Activated CD8-positive, alpha-beta memory T cell treated with anti-CD3 and anti-CD28 coated beads, Interleukin-2, amount 10 ng/mL, durations not matched to agents 7 days and 5 days (primary cell): ENCODE measurements at regions not wholly inside any gene's neighbourhood (a gene's known extent, or its start where the extent isn't known, plus 50 kb on each side); places are given as distances from the start of the nearest gene placed in this dataset.

Experiments
- ATAC-seq: fragments of 150-1000 bp; cut with Tn5 transposase; one replicate; pipeline ENCODE4 v1.10.0; 2021; ENCODE audit warnings: moderate library complexity
- CTCF ChIA-PET: fragments of 350-600 bp; sonication (Branson Sonifier 250); formaldehyde crosslinking; loops from one replicate; lab custom pipeline; 2021; ENCODE audit warnings: antibody characterized with exemption; lab: Charles Lee
- DNase-seq: peaks from one replicate; pipeline ENCODE4 v3.0.0-alpha.2; 2020
- H3K27ac Mint-ChIP-seq: one replicate; pipeline ENCODE4 v1.8.0; 2021; ENCODE audit warnings: mild to moderate bottlenecking, mixed read lengths
- H3K27me3 Mint-ChIP-seq: one replicate; pipeline ENCODE4 v1.8.0; 2021; ENCODE audit warnings: mixed read lengths
- H3K36me3 Mint-ChIP-seq: one replicate; pipeline ENCODE4 v1.8.0; 2021; ENCODE audit warnings: mild to moderate bottlenecking, mixed read lengths
- H3K4me1 Mint-ChIP-seq: one replicate; pipeline ENCODE4 v1.8.0; 2021; ENCODE audit warnings: mixed read lengths
- H3K4me3 Mint-ChIP-seq: one replicate; pipeline ENCODE4 v1.8.0; 2021; ENCODE audit warnings: mild to moderate bottlenecking, moderate library complexity, mixed read lengths
- H3K9me3 Mint-ChIP-seq: one replicate; pipeline ENCODE4 v1.8.0; 2022; ENCODE audit warnings: low read depth, mixed read lengths

DNA sequence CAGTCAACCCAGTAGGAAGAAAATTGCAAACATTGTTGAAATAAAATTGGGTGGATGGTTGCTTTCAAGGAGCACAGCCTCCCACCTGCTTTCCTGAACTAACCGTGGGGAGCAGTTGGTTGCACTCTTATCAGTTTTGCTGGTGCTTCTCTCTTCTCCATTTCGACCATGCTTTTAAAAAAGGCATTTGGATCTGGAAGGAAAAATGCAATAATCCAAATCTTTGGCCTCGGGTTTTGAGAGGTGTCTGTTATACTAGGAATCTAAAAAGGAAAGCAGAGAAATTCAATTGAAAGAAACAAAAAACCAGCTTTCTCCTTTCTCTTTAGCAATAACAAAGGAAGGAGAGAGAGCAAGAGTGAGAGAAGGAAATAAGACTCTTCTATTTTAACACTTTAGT is 113.6 kb upstream of the ARGLU1 start:
- no peak for ATAC-seq
- H3K36me3 Mint-ChIP-seq, result no peaks in the 10 kb centered on the region
- no peak for DNase-seq
- H3K27me3 Mint-ChIP-seq, result no peaks in the 10 kb centered on the region
- no peaks in the 10 kb centered on the region for H3K4me1 Mint-ChIP-seq
- CTCF ChIA-PET, result no interaction called here
- H3K4me3 Mint-ChIP-seq, result no peak overlapping the region
- no peaks in the 10 kb centered on the region for H3K9me3 Mint-ChIP-seq
- H3K27ac Mint-ChIP-seq, result no peak overlapping the region

DNA sequence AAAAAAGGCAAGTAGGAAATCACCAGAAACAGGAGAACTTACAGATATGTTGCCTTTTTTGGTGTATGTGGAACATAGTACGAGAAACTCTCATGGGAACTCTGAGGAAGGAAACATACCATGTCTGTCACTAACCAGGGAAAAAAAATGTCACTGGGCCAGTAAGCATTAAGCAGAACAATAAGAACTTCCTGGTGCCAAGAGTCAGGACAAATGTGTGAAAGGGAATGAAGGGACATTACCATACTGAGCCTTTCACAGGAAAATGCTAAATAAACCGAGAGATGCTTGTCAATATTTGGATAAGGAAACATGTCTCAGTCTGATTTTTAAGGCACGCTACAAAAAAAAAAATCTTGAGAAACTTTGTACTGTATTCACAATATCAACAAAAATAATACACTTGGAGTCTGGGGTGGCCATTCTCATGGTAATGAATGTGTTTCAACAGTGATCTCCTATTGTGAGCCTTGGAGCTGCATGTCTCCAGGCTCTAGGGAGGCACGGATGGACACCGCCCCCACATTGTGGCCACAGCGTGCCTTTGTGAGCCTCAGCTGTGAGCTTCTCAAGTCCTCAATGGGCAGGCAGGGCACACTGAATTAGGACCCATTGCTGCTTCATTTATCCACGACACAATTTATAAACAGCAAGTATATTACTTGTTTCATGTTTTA is 113.0 kb upstream of the ARGLU1 start:
- CTCF ChIA-PET, result no interaction called here
- Mint-ChIP-seq H3K4me3 (no peak overlapping the region), H3K36me3 (no peaks in the 10 kb centered on the region), H3K27ac (no peak overlapping the region), H3K4me1 (no peaks in the 10 kb centered on the region), H3K9me3 (no peaks in the 10 kb centered on the region), H3K27me3 (no peaks in the 10 kb centered on the region)
- no peak for ATAC-seq
- DNase-seq, result no peak

DNA sequence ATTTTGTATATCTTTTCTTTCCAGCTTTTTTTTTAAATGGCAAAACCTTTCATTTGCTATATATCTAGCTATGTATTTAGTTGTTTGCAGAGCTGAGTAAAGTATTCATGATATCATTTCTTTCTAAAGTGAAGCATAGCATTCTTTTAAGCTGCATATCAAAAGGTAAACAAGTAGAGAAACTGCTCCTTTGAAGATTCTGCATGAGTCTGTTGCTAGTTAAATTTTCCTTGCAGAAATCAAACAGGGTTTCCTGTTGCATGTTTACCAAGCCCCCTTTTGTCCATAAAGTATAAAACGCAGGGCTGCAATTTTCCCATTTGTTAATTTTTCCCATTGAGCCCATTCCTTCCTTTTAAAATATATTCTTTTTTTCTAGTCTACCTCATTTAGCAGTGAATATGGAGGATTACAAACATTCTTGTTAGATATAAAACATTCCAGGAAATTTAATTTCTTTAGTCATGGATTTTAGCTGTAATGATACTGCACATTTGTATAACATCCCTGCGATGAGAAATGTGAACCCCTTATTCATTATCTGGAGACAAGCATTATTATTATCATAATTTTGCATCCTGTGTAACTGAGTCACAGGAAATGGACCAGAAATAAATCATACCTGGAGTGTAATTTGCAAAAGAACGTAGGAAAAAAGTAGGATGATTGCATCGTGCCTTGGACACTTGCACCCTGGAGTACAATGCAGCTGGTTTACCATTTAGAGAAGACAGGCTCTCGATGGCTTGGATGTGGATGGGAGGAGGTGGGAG is 110.9 kb upstream of the ARGLU1 start:
- Mint-ChIP-seq H3K27ac (no peak overlapping the region), H3K36me3 (no peaks in the 10 kb centered on the region), H3K4me3 (no peak overlapping the region), H3K9me3 (no peaks in the 10 kb centered on the region), H3K4me1 (no peaks in the 10 kb centered on the region), H3K27me3 (no peaks in the 10 kb centered on the region)
- no peak for DNase-seq
- ATAC-seq, result no peak
- CTCF ChIA-PET, result no interaction called here

DNA sequence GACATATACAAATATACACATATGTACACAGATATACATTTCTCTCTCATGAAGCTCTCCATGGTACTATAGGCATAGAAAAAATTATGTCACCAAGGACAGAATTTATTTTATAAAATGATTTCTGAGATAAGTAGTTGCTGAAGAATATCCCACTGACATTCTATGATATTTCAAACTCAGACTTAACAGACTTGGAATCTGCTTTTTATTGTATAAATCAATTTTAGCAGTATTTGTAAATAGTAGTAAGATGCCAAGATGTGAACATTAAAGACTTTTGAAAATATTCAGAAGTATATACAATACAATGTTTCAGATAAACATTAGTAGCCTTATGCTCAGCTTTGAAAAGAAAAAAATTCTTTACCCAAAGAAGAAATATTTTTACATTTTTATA is 107.4 kb upstream of the ARGLU1 start:
- H3K36me3 Mint-ChIP-seq, result no peaks in the 10 kb centered on the region
- H3K27ac Mint-ChIP-seq, result no peak overlapping the region
- H3K4me3 Mint-ChIP-seq, result no peak overlapping the region
- H3K9me3 Mint-ChIP-seq, result no peaks in the 10 kb centered on the region
- CTCF ChIA-PET, result no interaction called here
- no peaks in the 10 kb centered on the region for H3K27me3 Mint-ChIP-seq
- no peak for DNase-seq
- no peaks in the 10 kb centered on the region for H3K4me1 Mint-ChIP-seq
- ATAC-seq, result no peak

- no peaks in the 10 kb centered on the region for H3K9me3 Mint-ChIP-seq
- DNase-seq (no peak), ATAC-seq (no peak)
- no peak overlapping the region for H3K27ac Mint-ChIP-seq
- no peaks in the 10 kb centered on the region for H3K36me3 Mint-ChIP-seq
- peaks cover 11% of the 10 kb centered on the region for H3K27me3 Mint-ChIP-seq
- H3K4me3 Mint-ChIP-seq, result no peak overlapping the region
- H3K4me1 Mint-ChIP-seq, result no peaks in the 10 kb centered on the region
- CTCF ChIA-PET, result no interaction called here
Measured at GRCh38 chr13:106660746-106661625, 93.0 kb upstream of the ARGLU1 start.

- Mint-ChIP-seq H3K4me3 (no peak overlapping the region), H3K27ac (no peak overlapping the region), H3K36me3 (no peaks in the 10 kb centered on the region), H3K4me1 (no peaks in the 10 kb centered on the region), H3K9me3 (no peaks in the 10 kb centered on the region), H3K27me3 (peaks cover 11% of the 10 kb centered on the region)
- CTCF ChIA-PET, result no interaction called here
- no peak for DNase-seq
- ATAC-seq, result no peak
Measured at GRCh38 chr13:106657104-106657503, 89.2 kb upstream of the ARGLU1 start.

DNA sequence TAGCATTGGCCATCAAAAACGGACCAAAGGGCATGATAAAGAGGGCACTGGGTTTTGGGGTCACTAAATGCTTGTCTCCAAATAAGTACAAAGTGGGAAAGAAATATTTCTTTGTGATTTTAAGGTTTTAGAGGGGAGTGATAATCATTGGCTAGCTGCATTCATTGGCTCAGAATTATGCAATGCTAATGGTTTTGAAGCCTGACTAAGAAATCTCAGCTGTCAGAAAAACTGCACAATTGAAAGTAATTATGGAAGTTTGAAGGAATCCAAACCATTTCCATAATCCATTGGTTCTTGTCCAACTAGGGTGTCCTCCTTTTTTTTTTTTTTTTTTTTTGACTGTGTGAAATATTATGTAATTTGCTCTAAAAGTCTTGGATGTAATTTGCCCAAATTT is 88.2 kb upstream of the ARGLU1 start:
- no peaks in the 10 kb centered on the region for H3K4me1 Mint-ChIP-seq
- no peaks in the 10 kb centered on the region for H3K36me3 Mint-ChIP-seq
- DNase-seq (no peak), ATAC-seq (no peak)
- peaks cover 6% of the 10 kb centered on the region for H3K27me3 Mint-ChIP-seq
- H3K4me3 Mint-ChIP-seq, result no peak overlapping the region
- H3K9me3 Mint-ChIP-seq, result no peaks in the 10 kb centered on the region
- H3K27ac Mint-ChIP-seq, result no peak overlapping the region
- CTCF ChIA-PET, result interaction anchor here (0.7 kb wide), 1 partner anchor 575 kb away, joined by 4 read pairs; no protein-coding TSS in a partner anchor

- Mint-ChIP-seq H3K4me1 (no peaks in the 10 kb centered on the region), H3K9me3 (no peaks in the 10 kb centered on the region), H3K27ac (no peak overlapping the region), H3K4me3 (no peak overlapping the region), H3K36me3 (no peaks in the 10 kb centered on the region), H3K27me3 (peaks cover 3% of the 10 kb centered on the region)
- ATAC-seq, result no peak
- no peak for DNase-seq
- CTCF ChIA-PET, result no interaction called here
Measured at GRCh38 chr13:106651442-106651841, 83.5 kb upstream of the ARGLU1 start.

DNA sequence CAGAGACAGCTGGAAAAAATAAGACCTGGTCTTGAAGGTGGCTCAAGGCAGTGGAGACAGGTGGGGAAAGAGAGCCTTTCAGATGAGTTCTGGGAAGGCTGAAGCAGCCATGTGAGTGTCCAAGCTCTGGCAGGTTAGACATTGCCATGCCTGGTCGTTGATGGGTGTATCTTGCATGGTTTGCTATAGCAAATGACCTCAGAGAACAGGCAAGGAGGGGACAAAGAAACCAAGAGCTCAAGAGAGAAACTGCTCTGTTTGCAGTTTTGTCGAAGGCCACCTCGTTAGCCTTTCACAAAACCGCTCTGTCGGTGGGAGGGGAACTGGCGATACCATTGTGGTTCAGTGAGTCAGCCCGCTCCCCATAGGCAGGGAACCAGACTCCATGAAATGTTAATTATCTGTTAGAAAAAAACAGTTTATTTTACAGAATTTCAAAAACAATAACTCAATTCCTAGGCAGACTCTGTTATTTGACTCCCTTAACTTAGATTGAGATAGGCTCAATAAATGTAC is 82.8 kb upstream of the ARGLU1 start:
- peaks cover 3% of the 10 kb centered on the region for H3K27me3 Mint-ChIP-seq
- DNase-seq (no peak), ATAC-seq (no peak)
- H3K4me1 Mint-ChIP-seq, result no peaks in the 10 kb centered on the region
- H3K4me3 Mint-ChIP-seq, result no peak overlapping the region
- H3K27ac Mint-ChIP-seq, result no peak overlapping the region
- no peaks in the 10 kb centered on the region for H3K9me3 Mint-ChIP-seq
- no peaks in the 10 kb centered on the region for H3K36me3 Mint-ChIP-seq
- CTCF ChIA-PET, result no interaction called here

- H3K27ac Mint-ChIP-seq, result no peak overlapping the region
- ATAC-seq (no peak), DNase-seq (no peak)
- CTCF ChIA-PET, result no interaction called here
- H3K4me3 Mint-ChIP-seq, result no peak overlapping the region
- no peaks in the 10 kb centered on the region for H3K36me3 Mint-ChIP-seq
- no peaks in the 10 kb centered on the region for H3K9me3 Mint-ChIP-seq
- no peaks in the 10 kb centered on the region for H3K4me1 Mint-ChIP-seq
- peaks cover 3% of the 10 kb centered on the region for H3K27me3 Mint-ChIP-seq
Measured at GRCh38 chr13:106649495-106649894, 81.6 kb upstream of the ARGLU1 start.

DNA sequence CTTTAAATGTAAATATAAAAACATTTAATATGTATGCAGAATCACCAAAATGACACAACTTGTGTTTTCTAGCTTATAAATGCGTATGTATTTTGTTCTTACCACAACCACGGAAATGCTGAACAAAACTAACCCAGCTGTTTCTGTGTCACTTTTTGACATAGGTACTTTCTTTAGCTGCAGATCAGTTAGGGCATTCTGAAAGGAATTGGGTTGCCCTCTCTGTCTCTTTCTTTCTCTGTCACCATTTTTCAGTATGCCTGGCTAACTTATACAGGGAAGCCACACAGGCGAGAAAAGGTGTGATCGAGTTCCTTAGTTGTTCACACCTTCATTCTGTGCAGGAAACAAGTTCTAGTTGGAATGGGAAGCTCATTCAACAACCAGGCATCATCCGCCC is 72.6 kb upstream of the ARGLU1 start:
- Mint-ChIP-seq H3K4me3 (no peak overlapping the region), H3K36me3 (no peaks in the 10 kb centered on the region), H3K9me3 (no peaks in the 10 kb centered on the region), H3K27me3 (peaks cover 4% of the 10 kb centered on the region), H3K27ac (no peak overlapping the region), H3K4me1 (no peaks in the 10 kb centered on the region)
- ATAC-seq, result no peak
- no peak for DNase-seq
- CTCF ChIA-PET, result no interaction called here

DNA sequence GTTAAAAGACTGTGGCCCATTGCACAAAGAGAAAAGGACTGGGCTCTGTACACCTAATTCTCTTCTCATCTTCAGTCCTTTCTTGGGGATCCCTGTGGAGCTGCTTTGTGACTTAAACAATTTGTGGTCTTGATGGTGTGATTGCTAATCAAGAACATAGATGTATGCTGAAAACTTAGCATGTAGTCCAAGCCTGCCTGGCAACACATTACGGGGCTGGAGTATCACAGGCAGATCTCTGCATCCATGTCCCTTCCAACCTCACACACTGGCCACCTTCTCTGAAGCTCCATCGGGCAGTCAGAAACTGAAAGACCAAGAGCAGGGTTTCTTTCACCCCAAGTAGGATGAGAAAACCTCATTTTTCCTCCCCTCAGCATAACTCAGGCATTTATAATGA is 69.6 kb upstream of the ARGLU1 start:
- Mint-ChIP-seq H3K27me3 (peaks cover 7% of the 10 kb centered on the region), H3K4me1 (no peaks in the 10 kb centered on the region), H3K4me3 (no peak overlapping the region), H3K9me3 (no peaks in the 10 kb centered on the region), H3K27ac (no peak overlapping the region), H3K36me3 (no peaks in the 10 kb centered on the region)
- ATAC-seq, result no peak
- no peak for DNase-seq
- CTCF ChIA-PET, result no interaction called here

DNA sequence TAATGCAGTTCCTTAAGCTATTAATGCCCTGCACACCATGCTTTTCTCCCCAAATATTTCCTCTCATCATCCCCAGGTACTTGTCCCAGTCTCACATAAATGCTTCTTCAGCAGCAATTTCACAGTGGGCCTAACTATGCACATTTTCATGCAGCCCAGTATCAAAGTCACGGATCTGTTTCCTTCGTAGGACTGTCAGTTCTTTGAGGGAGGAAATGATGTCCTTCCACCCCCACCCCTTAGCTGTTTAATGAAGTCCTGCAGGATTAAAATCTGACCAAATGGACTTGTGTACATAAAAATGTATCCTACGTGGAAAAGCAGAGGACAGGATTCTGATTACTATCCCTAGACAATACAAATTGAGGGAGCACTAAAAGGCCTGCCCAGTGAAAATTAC is 68.6 kb upstream of the ARGLU1 start:
- no peak for DNase-seq
- Mint-ChIP-seq H3K27ac (no peak overlapping the region), H3K9me3 (no peaks in the 10 kb centered on the region), H3K27me3 (peaks cover 7% of the 10 kb centered on the region), H3K4me1 (no peaks in the 10 kb centered on the region), H3K4me3 (no peak overlapping the region), H3K36me3 (no peaks in the 10 kb centered on the region)
- no peak for ATAC-seq
- CTCF ChIA-PET, result interaction anchor here (0.6 kb wide), 1 partner anchor 104 kb away, joined by 3 read pairs; no protein-coding TSS in a partner anchor
